Naive thymus-derived CD4-positive, alpha-beta T cell (primary cell): ENCODE measurements at regions not wholly inside any gene's neighbourhood (a gene's known extent, or its start where the extent isn't known, plus 50 kb on each side); places are given as distances from the start of the nearest gene placed in this dataset.
A peak's percentile ranks its signal among the peaks of the same experiment; 100 is the strongest.

Experiments
- ATAC-seq: fragments of 150-1000 bp; cut with Tn5 transposase; 2 replicates; pipeline ENCODE4 v1.10.0; 2021; ENCODE audit warnings: mild to moderate bottlenecking, moderate library complexity
- CTCF ChIA-PET: fragments of 350-600 bp; sonication (Branson Sonifier 250); formaldehyde crosslinking; loops from one replicate; lab custom pipeline; 2021; ENCODE audit warnings: antibody characterized with exemption; lab: Charles Lee
- POLR2A ChIA-PET: fragments of 350-600 bp; sonication (Branson Sonifier 250); formaldehyde crosslinking; loops from one replicate; lab custom pipeline; 2021; ENCODE audit warnings: antibody characterized with exemption, inconsistent platforms; lab: Charles Lee
- DNase-seq, 9 donors: peaks; one replicate each; pipeline versions ENCODE4 v3.0.0 to v3.0.0-alpha.2; 2020 to 2022; ENCODE audit warnings: mixed read lengths in 1 of 9
- H3K27ac ChIP-seq: one replicate; pipeline ENCODE4 v1.7.0; 2013; ENCODE audit warnings: mild to moderate bottlenecking, low read depth, low read length, moderate library complexity
- H3K27me3 ChIP-seq, 2 donors: one replicate each; pipeline ENCODE4 v1.7.0; 2013; ENCODE audit warnings: low read length in 2 of 2, mild to moderate bottlenecking in 2 of 2, moderate library complexity in 2 of 2; ENCODE audit not compliant: control insufficient read depth in 2 of 2, insufficient read depth in 2 of 2
- H3K36me3 ChIP-seq, 3 experiments: 1 replicate in 2 of 3; 2 replicates in 1 of 3; pipeline ENCODE4 v1.7.0; 2013; ENCODE audit warnings: low read length in 3 of 3, mild to moderate bottlenecking in 3 of 3, moderate library complexity in 1 of 3; ENCODE audit not compliant: insufficient read depth in 3 of 3, control insufficient read depth in 2 of 3
- H3K4me1 ChIP-seq, 2 donors: one replicate each; pipeline ENCODE4 v1.7.0; 2013; ENCODE audit warnings: low read length in 2 of 2, mild to moderate bottlenecking in 2 of 2, moderate library complexity in 1 of 2; ENCODE audit not compliant: control insufficient read depth in 2 of 2, insufficient read depth in 2 of 2
- H3K4me3 ChIP-seq: 2 replicates; pipeline ENCODE4 v1.7.0; 2013; ENCODE audit warnings: mild to moderate bottlenecking, low read length
- H3K9me3 ChIP-seq, 3 experiments: 1 replicate in 2 of 3; 2 replicates in 1 of 3; pipeline ENCODE4 v1.7.0; 2013; ENCODE audit warnings: low read length in 3 of 3; ENCODE audit not compliant: control insufficient read depth in 2 of 3
- H3K27ac Mint-ChIP-seq, 9 donors: one replicate each; pipeline ENCODE4 v1.8.0; 2020 to 2022; ENCODE audit warnings: mixed read lengths in 9 of 9, mild to moderate bottlenecking in 8 of 9, moderate library complexity in 5 of 9, inconsistent platforms in 2 of 9
- H3K27me3 Mint-ChIP-seq, 5 donors: one replicate each; pipeline ENCODE4 v1.8.0; 2021 to 2022; ENCODE audit warnings: mixed read lengths in 5 of 5, mild to moderate bottlenecking in 1 of 5
- H3K36me3 Mint-ChIP-seq, 5 donors: one replicate each; pipeline ENCODE4 v1.8.0; 2020 to 2022; ENCODE audit warnings: mixed read lengths in 5 of 5, mild to moderate bottlenecking in 3 of 5, inconsistent platforms in 1 of 5
- H3K4me1 Mint-ChIP-seq, 7 donors: one replicate each; pipeline ENCODE4 v1.8.0; 2020 to 2022; ENCODE audit warnings: mixed read lengths in 7 of 7, mild to moderate bottlenecking in 3 of 7, inconsistent platforms in 1 of 7
- H3K4me3 Mint-ChIP-seq, 10 donors: one replicate each; pipeline ENCODE4 v1.8.0; 2020 to 2022; ENCODE audit warnings: mild to moderate bottlenecking in 10 of 10, mixed read lengths in 10 of 10, moderate library complexity in 6 of 10, inconsistent platforms in 2 of 10
- H3K9me3 Mint-ChIP-seq, 11 donors: one replicate each; pipeline ENCODE4 v1.8.0; 2020 to 2022; ENCODE audit warnings: mixed read lengths in 11 of 11, mild to moderate bottlenecking in 4 of 11, inconsistent platforms in 1 of 11, moderate library complexity in 1 of 11
- intact Hi-C, 2 donors: fragments of 100-400 bp; cut with micrococcal nuclease; formaldehyde crosslinking; loops; one replicate each; pipeline ENCODE4 v1.15.1; 2023

- no peaks in the 10 kb centered on the region for H3K36me3 Mint-ChIP-seq
- H3K4me3 Mint-ChIP-seq: peak overlapping the region in 1 of 10 donors; percentile 42
- Histone ChIP-seq H3K9me3 (no peaks in the 10 kb centered on the region), H3K27me3 (no peaks in the 10 kb centered on the region), H3K27ac (no peak overlapping the region), H3K4me1 (no peaks in the 10 kb centered on the region), H3K36me3 (no peaks in the 10 kb centered on the region), H3K4me3 (no peak overlapping the region)
- CTCF ChIA-PET: no interaction called here
- POLR2A ChIA-PET: no interaction called here
- H3K27me3 Mint-ChIP-seq: peaks cover 0 to 15% (median 5%) of the 10 kb centered on the region in 5 donors
- no peak for DNase-seq
- no peak for ATAC-seq
- peaks cover 0 to 5% (median 0%) of the 10 kb centered on the region in 7 donors for H3K4me1 Mint-ChIP-seq
- intact Hi-C loops: no loop called here
- H3K27ac Mint-ChIP-seq: no peak overlapping the region
- H3K9me3 Mint-ChIP-seq: peaks cover 0 to 9% (median 0%) of the 10 kb centered on the region in 11 donors
These were observed 279.0 kb downstream of the HS3ST1 start for GRCh38 chr4:11149612-11150259.

- no peak overlapping the region for H3K4me3 ChIP-seq
- no peaks in the 10 kb centered on the region for H3K36me3 Mint-ChIP-seq
These were observed 288.8 kb downstream of the HS3ST1 start for GRCh38 chr4:11139871-11140270.

GRCh38 chr4:11138964-11139363 lies 289.7 kb downstream of the HS3ST1 start:
- Histone ChIP-seq H3K27ac (no peak overlapping the region), H3K4me3 (no peak overlapping the region), H3K4me1 (no peaks in the 10 kb centered on the region), H3K27me3 (no peaks in the 10 kb centered on the region), H3K36me3 (no peaks in the 10 kb centered on the region), H3K9me3 (no peaks in the 10 kb centered on the region)
- intact Hi-C loops: no loop called here
- H3K4me3 Mint-ChIP-seq: no peak overlapping the region
- peaks cover 0 to 10% (median 4%) of the 10 kb centered on the region in 11 donors for H3K9me3 Mint-ChIP-seq
- H3K27me3 Mint-ChIP-seq: peaks cover 0 to 7% (median 0%) of the 10 kb centered on the region in 5 donors
- POLR2A ChIA-PET: no interaction called here
- CTCF ChIA-PET: no interaction called here
- DNase-seq: no peak
- no peaks in the 10 kb centered on the region for H3K36me3 Mint-ChIP-seq
- no peak for ATAC-seq
- peaks cover 0 to 2% (median 0%) of the 10 kb centered on the region in 7 donors for H3K4me1 Mint-ChIP-seq
- H3K27ac Mint-ChIP-seq: no peak overlapping the region

More at GRCh38 chr4:11139871-11140270, 288.8 kb downstream of the HS3ST1 start:
- Mint-ChIP-seq H3K27ac (no peak overlapping the region), H3K27me3 (peaks cover 0 to 4% (median 0%) of the 10 kb centered on the region in 5 donors), H3K4me3 (no peak overlapping the region), H3K9me3 (peaks cover 0 to 10% (median 4%) of the 10 kb centered on the region in 11 donors), H3K4me1 (no peaks in the 10 kb centered on the region)
- Histone ChIP-seq H3K27ac (no peak overlapping the region), H3K4me1 (no peaks in the 10 kb centered on the region), H3K9me3 (no peaks in the 10 kb centered on the region), H3K27me3 (no peaks in the 10 kb centered on the region), H3K36me3 (no peaks in the 10 kb centered on the region)
- DNase-seq: no peak
- ChIA-PET POLR2A (no interaction called here), CTCF (no interaction called here)
- intact Hi-C loops: no loop called here
- no peak for ATAC-seq

GRCh38 chr4:11134705-11135104 lies 294.0 kb downstream of the HS3ST1 start:
- Mint-ChIP-seq H3K27ac (no peak overlapping the region), H3K4me1 (peaks cover 0 to 5% (median 0%) of the 10 kb centered on the region in 7 donors), H3K4me3 (no peak overlapping the region), H3K36me3 (no peaks in the 10 kb centered on the region), H3K27me3 (peaks cover 0 to 15% (median 0%) of the 10 kb centered on the region in 5 donors), H3K9me3 (peaks cover 0 to 18% (median 2%) of the 10 kb centered on the region in 11 donors)
- Histone ChIP-seq H3K4me1 (no peaks in the 10 kb centered on the region), H3K9me3 (peaks cover 0 to 3% (median 0%) of the 10 kb centered on the region in 3 experiments), H3K27me3 (no peaks in the 10 kb centered on the region), H3K36me3 (no peaks in the 10 kb centered on the region), H3K4me3 (no peak overlapping the region), H3K27ac (no peak overlapping the region)
- DNase-seq: no peak
- no peak for ATAC-seq
- ChIA-PET CTCF (no interaction called here), POLR2A (no interaction called here)
- intact Hi-C loops: no loop called here

- ChIA-PET CTCF (no interaction called here), POLR2A (no interaction called here)
- intact Hi-C loops: no loop called here
- no peak for ATAC-seq
- peaks cover 0 to 11% (median 0%) of the 10 kb centered on the region in 5 donors for H3K27me3 Mint-ChIP-seq
- H3K4me3 Mint-ChIP-seq: no peak overlapping the region
- Histone ChIP-seq H3K9me3 (peaks cover 0 to 3% (median 0%) of the 10 kb centered on the region in 3 experiments), H3K27me3 (no peaks in the 10 kb centered on the region), H3K4me3 (no peak overlapping the region), H3K27ac (no peak overlapping the region), H3K36me3 (no peaks in the 10 kb centered on the region), H3K4me1 (no peaks in the 10 kb centered on the region)
- H3K9me3 Mint-ChIP-seq: peaks cover 0 to 14% (median 2%) of the 10 kb centered on the region in 11 donors
- peak overlapping the region in 1 of 9 donors; percentile 10 for H3K27ac Mint-ChIP-seq
- peaks cover 0 to 5% (median 0%) of the 10 kb centered on the region in 7 donors for H3K4me1 Mint-ChIP-seq
- H3K36me3 Mint-ChIP-seq: no peaks in the 10 kb centered on the region
- no peak for DNase-seq
These were observed 294.8 kb downstream of the HS3ST1 start for GRCh38 chr4:11133868-11134267.

- DNase-seq (no peak), ATAC-seq (no peak)
- Histone ChIP-seq H3K27me3 (no peaks in the 10 kb centered on the region), H3K27ac (no peak overlapping the region), H3K36me3 (no peaks in the 10 kb centered on the region), H3K9me3 (peaks cover 0 to 3% (median 0%) of the 10 kb centered on the region in 3 experiments), H3K4me1 (no peaks in the 10 kb centered on the region), H3K4me3 (no peak overlapping the region)
- Mint-ChIP-seq H3K9me3 (peaks cover 0 to 10% (median 0%) of the 10 kb centered on the region in 11 donors), H3K27me3 (peaks cover 0 to 11% (median 0%) of the 10 kb centered on the region in 5 donors), H3K36me3 (no peaks in the 10 kb centered on the region), H3K4me1 (peaks cover 0 to 5% (median 0%) of the 10 kb centered on the region in 7 donors), H3K4me3 (no peak overlapping the region), H3K27ac (no peak overlapping the region)
- CTCF ChIA-PET: no interaction called here
- POLR2A ChIA-PET: interaction anchor here (0.6 kb wide), 1 partner anchor 24 kb away, joined by 3 read pairs; no protein-coding TSS in a partner anchor
- intact Hi-C loops: no loop called here
These were observed 296.2 kb downstream of the HS3ST1 start for GRCh38 chr4:11132478-11132877.

- Histone ChIP-seq H3K27ac (no peak overlapping the region), H3K4me1 (no peaks in the 10 kb centered on the region), H3K36me3 (no peaks in the 10 kb centered on the region), H3K27me3 (no peaks in the 10 kb centered on the region), H3K4me3 (no peak overlapping the region), H3K9me3 (peaks cover 0 to 3% (median 0%) of the 10 kb centered on the region in 3 experiments)
- peaks cover 0 to 10% (median 2%) of the 10 kb centered on the region in 11 donors for H3K9me3 Mint-ChIP-seq
- H3K4me3 Mint-ChIP-seq: no peak overlapping the region
- peaks cover 0 to 12% (median under 1%) of the 10 kb centered on the region in 5 donors for H3K27me3 Mint-ChIP-seq
- DNase-seq: no peak
- no peak overlapping the region for H3K27ac Mint-ChIP-seq
- peaks cover 0 to 1% (median 0%) of the 10 kb centered on the region in 5 donors for H3K36me3 Mint-ChIP-seq
- intact Hi-C loops: no loop called here
- H3K4me1 Mint-ChIP-seq: peaks cover 0 to 5% (median 0%) of the 10 kb centered on the region in 7 donors
- no peak for ATAC-seq
- POLR2A ChIA-PET: no interaction called here
- CTCF ChIA-PET: no interaction called here
These were observed 297.2 kb downstream of the HS3ST1 start for GRCh38 chr4:11131491-11131890.
